Kidney (tissue), 13 donors: ENCODE measurements at regions not wholly inside any gene's neighbourhood (a gene's known extent, or its start where the extent isn't known, plus 50 kb on each side); places are given as distances from the start of the nearest gene placed in this dataset.

Experiments
- DNase-seq, 5 donors: peaks; one replicate each; pipeline ENCODE4 v3.0.0-alpha.2; 2013 to 2020
- FAIRE-seq: peaks from 2 replicates; lab custom pipeline; 2012; peaks lifted over from hg19 to GRCh38; lab: Jason Lieb, UNC
- H3K27ac ChIP-seq, 2 donors: one replicate each; pipeline ENCODE4 v1.7.0; 2013; ENCODE audit warnings: low read depth in 2 of 2, low read length in 2 of 2, inconsistent platforms in 1 of 2
- H3K27me3 ChIP-seq: one replicate; pipeline ENCODE4 v1.7.1; 2013; ENCODE audit warnings: low read length, inconsistent platforms; ENCODE audit not compliant: control insufficient read depth, insufficient read depth
- H3K36me3 ChIP-seq, 3 donors: one replicate each; pipeline versions ENCODE4 v1.7.0 to v1.7.1; 2013; ENCODE audit warnings: low read length in 3 of 3, control low read depth in 1 of 3, inconsistent platforms in 1 of 3; ENCODE audit not compliant: insufficient read depth in 3 of 3, control insufficient read depth in 2 of 3
- H3K4me1 ChIP-seq, 3 donors: one replicate each; pipeline versions ENCODE4 v1.7.0 to v1.7.1; 2013; ENCODE audit warnings: low read length in 3 of 3, inconsistent platforms in 1 of 3, low read depth in 1 of 3; ENCODE audit not compliant: control insufficient read depth in 2 of 3, insufficient read depth in 2 of 3
- H3K4me3 ChIP-seq, 3 donors: one replicate each; pipeline versions ENCODE4 v1.7.0 to v1.8.1; 2013; ENCODE audit warnings: low read length in 3 of 3, control low read depth in 1 of 3, inconsistent platforms in 1 of 3
- H3K9ac ChIP-seq, 3 donors: one replicate each; pipeline versions ENCODE4 v1.7.0 to v1.7.1; 2013; ENCODE audit warnings: low read length in 3 of 3, control low read depth in 1 of 3, inconsistent platforms in 1 of 3
- H3K9me3 ChIP-seq, 3 donors: one replicate each; pipeline versions ENCODE4 v1.7.0 to v1.7.1; 2013; ENCODE audit warnings: low read length in 3 of 3, control low read depth in 1 of 3, inconsistent platforms in 1 of 3; ENCODE audit not compliant: control insufficient read depth in 2 of 3, insufficient read depth in 1 of 3
- CTCF ChIP-seq: IDR thresholded peaks from 3 replicates; pipeline ENCODE4 v1.5.1; 2012; ENCODE audit warnings: mild to moderate bottlenecking, moderate library complexity, borderline replicate concordance; ENCODE audit not compliant: insufficient read depth; ENCODE audit errors: extremely low read depth
- intact Hi-C: fragments of 100-400 bp; cut with DNase I; formaldehyde crosslinking; loops from one replicate; pipeline ENCODE4 v1.11.1; 2022
- donor health status: control.
- donor health status: control.
- donor health status: control.
- donor health status: control.
- donor health status: control.
- donor health status: DM: yes; HTN: yes; CAD: no.
- donor health status: Normal renal cell carcinoma (clear cell type).

- DNase-seq (no peak), FAIRE-seq (no peak)
- H3K27ac ChIP-seq = no peak overlapping the region
- H3K9me3 ChIP-seq = no peaks in the 10 kb centered on the region
- no peak overlapping the region for H3K9ac ChIP-seq
- H3K36me3 ChIP-seq = no peaks in the 10 kb centered on the region
- no peaks in the 10 kb centered on the region for H3K27me3 ChIP-seq
- TF ChIP-seq CTCF = no peak
- no peak overlapping the region for H3K4me3 ChIP-seq
- intact Hi-C loops = no loop called here
- H3K4me1 ChIP-seq = no peaks in the 10 kb centered on the region
These were observed 89.3 kb downstream of the OTOL1 start for GRCh38 chr3:161585922-161586321.

DNA sequence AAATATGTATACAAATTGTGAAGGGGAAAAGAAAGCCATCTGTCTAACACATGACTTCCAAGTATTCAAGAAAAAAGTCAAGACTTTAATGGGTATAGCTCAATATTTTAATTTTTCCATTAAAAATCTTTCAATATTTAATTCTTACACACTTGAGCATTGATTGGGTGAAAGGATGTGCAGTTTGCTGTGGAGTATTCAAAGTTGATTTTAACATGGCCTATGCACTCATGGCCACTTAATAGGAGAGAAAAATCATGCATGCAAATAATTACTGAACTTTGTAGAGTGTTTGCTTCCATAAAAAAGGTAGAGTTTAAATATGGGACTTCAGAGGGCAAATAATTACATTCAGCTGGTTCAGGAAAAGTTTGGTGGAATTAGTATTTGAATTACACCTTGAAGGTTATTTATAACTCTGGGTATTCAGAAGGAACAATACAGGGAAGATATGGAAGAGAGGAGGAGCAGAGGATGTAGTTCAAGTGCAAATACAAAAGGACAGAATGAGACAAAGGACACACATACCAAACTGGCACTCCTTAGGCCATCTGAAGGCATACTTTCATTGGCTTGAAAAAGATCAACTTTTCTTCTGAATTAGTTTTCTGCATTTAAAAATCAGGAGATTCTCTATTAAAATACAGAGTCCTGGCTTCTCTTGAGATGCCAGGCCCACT is 90.1 kb downstream of the OTOL1 start:
- Histone ChIP-seq H3K36me3 (no peaks in the 10 kb centered on the region), H3K27me3 (no peaks in the 10 kb centered on the region), H3K4me3 (no peak overlapping the region), H3K9ac (no peak overlapping the region), H3K9me3 (no peaks in the 10 kb centered on the region), H3K27ac (no peak overlapping the region), H3K4me1 (no peaks in the 10 kb centered on the region)
- FAIRE-seq (no peak), DNase-seq (no peak)
- intact Hi-C loops = no loop called here
- no peak for TF ChIP-seq CTCF

DNA sequence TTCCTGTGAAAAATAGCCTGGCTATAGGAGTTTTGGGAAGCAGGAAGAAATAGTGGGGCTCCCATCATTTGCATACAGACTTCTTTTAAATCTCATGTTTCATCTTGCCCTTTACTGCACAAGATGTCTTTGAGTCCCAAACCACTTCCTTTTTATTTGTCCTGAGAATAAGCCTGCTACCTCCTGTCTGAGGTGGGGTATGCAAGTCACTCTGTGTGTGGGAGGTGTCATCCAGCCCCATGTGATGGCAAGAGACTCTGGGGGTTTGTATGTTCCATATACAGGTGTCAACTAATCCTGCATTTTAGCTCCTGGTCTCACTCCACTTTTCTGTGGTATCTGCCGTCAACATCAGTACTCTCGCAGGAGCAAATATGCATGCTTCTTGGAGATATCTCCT is 102.0 kb downstream of the OTOL1 start:
- Histone ChIP-seq H3K27me3 (no peaks in the 10 kb centered on the region), H3K4me3 (no peak overlapping the region), H3K36me3 (no peaks in the 10 kb centered on the region), H3K9ac (no peak overlapping the region), H3K9me3 (no peaks in the 10 kb centered on the region), H3K4me1 (no peaks in the 10 kb centered on the region), H3K27ac (no peak overlapping the region)
- no peak for TF ChIP-seq CTCF
- no peak for DNase-seq
- intact Hi-C loops = no loop called here
- FAIRE-seq = no peak

DNA sequence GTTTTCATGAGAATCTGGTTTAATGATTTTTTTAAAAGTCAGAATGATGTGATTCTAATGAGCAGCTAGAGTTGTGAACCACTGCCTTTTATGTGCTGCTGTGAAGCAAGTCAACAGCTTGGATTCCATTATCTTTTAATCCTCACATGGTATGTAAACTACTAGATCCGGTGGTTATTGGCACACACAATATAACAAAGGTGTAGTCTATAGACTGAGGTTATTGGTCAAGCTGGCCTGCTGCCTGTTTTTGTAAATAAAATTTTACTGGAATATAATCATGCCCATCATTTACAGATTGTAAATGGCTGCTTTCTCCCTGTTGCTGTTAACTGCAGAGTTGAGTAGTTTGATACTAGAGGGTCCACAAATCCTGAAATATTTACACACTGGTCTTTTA is 103.1 kb downstream of the OTOL1 start:
- DNase-seq = no peak
- intact Hi-C loops = no loop called here
- H3K36me3 ChIP-seq = no peaks in the 10 kb centered on the region
- no peaks in the 10 kb centered on the region for H3K9me3 ChIP-seq
- TF ChIP-seq CTCF = no peak
- H3K4me3 ChIP-seq = no peak overlapping the region
- H3K9ac ChIP-seq = no peak overlapping the region
- no peaks in the 10 kb centered on the region for H3K27me3 ChIP-seq
- FAIRE-seq = no peak
- H3K4me1 ChIP-seq = no peaks in the 10 kb centered on the region
- no peak overlapping the region for H3K27ac ChIP-seq
